CD8-positive, alpha-beta memory T cell (primary cell): ENCODE measurements at regions not wholly inside any gene's neighbourhood (a gene's known extent, or its start where the extent isn't known, plus 50 kb on each side); places are given as distances from the start of the nearest gene placed in this dataset.
A peak's percentile ranks its signal among the peaks of the same experiment; 100 is the strongest.

Source experiments
- CTCF ChIA-PET: fragments of 350-600 bp; sonication (Branson Sonifier 250); formaldehyde crosslinking; loops from one replicate; lab custom pipeline; 2021; ENCODE audit warnings: antibody characterized with exemption; lab: Charles Lee
- POLR2A ChIA-PET: fragments of 350-600 bp; sonication (Branson Sonifier 250); formaldehyde crosslinking; loops from one replicate; lab custom pipeline; 2021; ENCODE audit warnings: antibody characterized with exemption; lab: Charles Lee
- DNase-seq, 5 donors: peaks; one replicate each; pipeline versions ENCODE4 v3.0.0 to v3.0.0-alpha.2; 2020 to 2022; ENCODE audit warnings: mixed read lengths in 1 of 5
- H3K27ac ChIP-seq: one replicate; pipeline ENCODE4 v1.7.0; 2013; ENCODE audit warnings: low read depth, mild to moderate bottlenecking, low read length, moderate library complexity
- H3K27me3 ChIP-seq: 2 replicates; pipeline ENCODE4 v1.7.0; 2013; ENCODE audit warnings: low read length, mild to moderate bottlenecking; ENCODE audit not compliant: insufficient read depth, poor library complexity, severe bottlenecking
- H3K36me3 ChIP-seq: 2 replicates; pipeline ENCODE4 v1.7.0; 2013; ENCODE audit warnings: mild to moderate bottlenecking, low read length, moderate library complexity; ENCODE audit not compliant: insufficient read depth
- H3K4me1 ChIP-seq: 2 replicates; pipeline ENCODE4 v1.7.0; 2013; ENCODE audit warnings: mild to moderate bottlenecking, low read length, moderate library complexity; ENCODE audit not compliant: insufficient read depth
- H3K4me3 ChIP-seq: 2 replicates; pipeline ENCODE4 v1.7.0; 2013; ENCODE audit warnings: mild to moderate bottlenecking, low read length
- H3K9me3 ChIP-seq: 2 replicates; pipeline ENCODE4 v1.7.0; 2013; ENCODE audit warnings: mild to moderate bottlenecking, low read length
- H3K27ac Mint-ChIP-seq, 8 donors: one replicate each; pipeline ENCODE4 v1.8.0; 2020 to 2021; ENCODE audit warnings: mixed read lengths in 8 of 8, mild to moderate bottlenecking in 6 of 8, inconsistent platforms in 3 of 8, moderate library complexity in 3 of 8
- H3K27me3 Mint-ChIP-seq, 2 donors: one replicate each; pipeline ENCODE4 v1.8.0; 2020 to 2021; ENCODE audit warnings: mixed read lengths in 2 of 2, mild to moderate bottlenecking in 1 of 2, moderate library complexity in 1 of 2
- H3K36me3 Mint-ChIP-seq, 3 donors: one replicate each; pipeline ENCODE4 v1.8.0; 2020 to 2021; ENCODE audit warnings: mixed read lengths in 3 of 3, inconsistent platforms in 1 of 3, mild to moderate bottlenecking in 1 of 3
- H3K4me1 Mint-ChIP-seq, 3 donors: one replicate each; pipeline ENCODE4 v1.8.0; 2020 to 2021; ENCODE audit warnings: mixed read lengths in 3 of 3, inconsistent platforms in 1 of 3, mild to moderate bottlenecking in 1 of 3
- H3K4me3 Mint-ChIP-seq, 7 donors: one replicate each; pipeline ENCODE4 v1.8.0; 2020 to 2021; ENCODE audit warnings: mixed read lengths in 7 of 7, mild to moderate bottlenecking in 6 of 7, moderate library complexity in 4 of 7, inconsistent platforms in 2 of 7
- H3K9me3 Mint-ChIP-seq, 5 donors: one replicate each; pipeline ENCODE4 v1.8.0; 2020 to 2022; ENCODE audit warnings: mixed read lengths in 5 of 5, mild to moderate bottlenecking in 3 of 5, moderate library complexity in 2 of 5, inconsistent platforms in 1 of 5

- Mint-ChIP-seq H3K4me3 (no peak overlapping the region), H3K4me1 (no peaks in the 10 kb centered on the region), H3K27me3 (peaks cover 14 to 20% of the 10 kb centered on the region in 2 donors), H3K9me3 (no peaks in the 10 kb centered on the region), H3K27ac (peak overlapping the region in 1 of 8 donors; percentile 3), H3K36me3 (no peaks in the 10 kb centered on the region)
- DNase-seq: no peak
- H3K27ac ChIP-seq: no peak overlapping the region
- ChIA-PET POLR2A (no interaction called here), CTCF (interaction anchor here (1.4 kb wide), 1 partner anchor 171 kb away, joined by 4 read pairs; no protein-coding TSS in a partner anchor)
- no peaks in the 10 kb centered on the region for H3K4me1 ChIP-seq
- H3K9me3 ChIP-seq: no peaks in the 10 kb centered on the region
- H3K27me3 ChIP-seq: no peaks in the 10 kb centered on the region
- H3K36me3 ChIP-seq: no peaks in the 10 kb centered on the region
- no peak overlapping the region for H3K4me3 ChIP-seq
Observed at GRCh38 chr12:46131732-46132469, 136.9 kb downstream of the SLC38A1 start.

DNA sequence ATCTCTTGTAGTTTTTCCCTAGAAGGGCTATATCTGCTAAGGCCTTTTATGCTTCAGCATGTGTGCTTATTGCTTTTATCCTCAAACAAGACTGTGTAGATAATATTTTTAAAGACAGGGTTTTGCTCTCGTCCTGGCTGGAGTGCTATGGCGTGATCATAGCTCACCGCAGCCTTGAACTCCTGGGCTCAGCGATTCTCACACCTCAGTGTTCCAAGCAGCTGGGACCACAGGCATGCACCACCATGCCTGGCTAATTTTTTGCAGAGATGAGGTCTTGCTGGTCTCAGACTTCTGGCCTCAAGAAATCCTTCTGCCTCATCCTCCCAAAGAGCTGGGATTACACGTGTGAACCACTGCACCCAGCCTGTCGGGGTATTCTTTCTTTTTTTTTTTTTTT lies 137.3 kb upstream of the SCAF11 start:
- Mint-ChIP-seq H3K36me3 (no peaks in the 10 kb centered on the region), H3K4me3 (no peak overlapping the region)
- POLR2A ChIA-PET: no interaction called here

DNA sequence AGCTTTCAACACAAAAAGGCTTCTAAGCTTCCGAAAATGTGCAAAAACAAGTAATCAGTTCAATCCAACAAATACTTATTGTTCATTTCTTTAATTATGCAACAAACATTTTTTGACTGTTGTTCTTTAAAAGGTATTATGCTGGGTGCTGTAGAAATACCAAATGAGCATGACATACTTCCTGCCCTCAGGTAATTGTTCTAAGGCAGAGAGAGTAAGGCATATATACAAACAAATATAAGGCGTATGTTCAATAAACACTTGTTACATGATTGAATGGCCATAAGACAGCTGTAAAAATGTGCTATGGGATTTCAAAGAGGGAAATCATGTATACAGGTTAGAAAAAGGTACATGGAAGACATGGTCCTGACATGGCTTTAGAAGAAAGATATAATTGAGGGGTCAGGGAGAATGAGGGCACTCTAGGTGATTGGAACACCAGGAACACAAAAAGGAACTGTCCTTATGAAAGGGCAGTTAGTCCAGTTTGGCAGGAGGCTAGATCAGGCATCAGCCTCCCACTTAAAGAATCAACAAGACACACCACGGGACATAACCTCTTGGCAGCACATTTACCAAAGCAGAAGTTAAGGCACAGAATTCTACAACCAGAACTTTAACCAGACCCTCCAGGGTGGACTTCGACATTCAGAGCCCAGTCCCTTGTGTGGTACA lies 135.8 kb upstream of the SCAF11 start:
- peaks cover 0 to 1% (median 0%) of the 10 kb centered on the region in 5 donors for H3K9me3 Mint-ChIP-seq
- Histone ChIP-seq H3K27me3 (no peaks in the 10 kb centered on the region), H3K4me1 (peaks cover 3% of the 10 kb centered on the region), H3K36me3 (no peaks in the 10 kb centered on the region), H3K4me3 (no peak overlapping the region), H3K9me3 (no peaks in the 10 kb centered on the region), H3K27ac (no peak overlapping the region)
- CTCF ChIA-PET: interaction anchor here (1.4 to 3.9 kb wide), 9 partner anchors 8 to 895 kb away, joined by 3 to 32 read pairs (median 7); no protein-coding TSS in a partner anchor
- POLR2A ChIA-PET: no interaction called here
- H3K27ac Mint-ChIP-seq: peak overlapping the region in 1 of 8 donors; percentile 61
- peaks cover 3 to 6% (median 6%) of the 10 kb centered on the region in 3 donors for H3K4me1 Mint-ChIP-seq
- peaks cover 13 to 17% of the 10 kb centered on the region in 2 donors for H3K27me3 Mint-ChIP-seq
- no peaks in the 10 kb centered on the region for H3K36me3 Mint-ChIP-seq
- no peak for DNase-seq
- H3K4me3 Mint-ChIP-seq: no peak overlapping the region

More for the DNA sequence above, 137.3 kb upstream of the SCAF11 start:
- CTCF ChIA-PET: interaction anchor here (1.6 kb wide), 1 partner anchor 894 kb away, joined by 3 read pairs; no protein-coding TSS in a partner anchor
- Histone ChIP-seq H3K4me3 (no peak overlapping the region), H3K9me3 (no peaks in the 10 kb centered on the region), H3K27ac (no peak overlapping the region), H3K4me1 (peaks cover 3% of the 10 kb centered on the region), H3K27me3 (no peaks in the 10 kb centered on the region), H3K36me3 (no peaks in the 10 kb centered on the region)
- Mint-ChIP-seq H3K27me3 (peaks cover 18% of the 10 kb centered on the region in 2 donors), H3K4me1 (peaks cover 3 to 6% (median 6%) of the 10 kb centered on the region in 3 donors), H3K27ac (no peak overlapping the region), H3K9me3 (peaks cover 0 to 1% (median 0%) of the 10 kb centered on the region in 5 donors)
- no peak for DNase-seq

DNA sequence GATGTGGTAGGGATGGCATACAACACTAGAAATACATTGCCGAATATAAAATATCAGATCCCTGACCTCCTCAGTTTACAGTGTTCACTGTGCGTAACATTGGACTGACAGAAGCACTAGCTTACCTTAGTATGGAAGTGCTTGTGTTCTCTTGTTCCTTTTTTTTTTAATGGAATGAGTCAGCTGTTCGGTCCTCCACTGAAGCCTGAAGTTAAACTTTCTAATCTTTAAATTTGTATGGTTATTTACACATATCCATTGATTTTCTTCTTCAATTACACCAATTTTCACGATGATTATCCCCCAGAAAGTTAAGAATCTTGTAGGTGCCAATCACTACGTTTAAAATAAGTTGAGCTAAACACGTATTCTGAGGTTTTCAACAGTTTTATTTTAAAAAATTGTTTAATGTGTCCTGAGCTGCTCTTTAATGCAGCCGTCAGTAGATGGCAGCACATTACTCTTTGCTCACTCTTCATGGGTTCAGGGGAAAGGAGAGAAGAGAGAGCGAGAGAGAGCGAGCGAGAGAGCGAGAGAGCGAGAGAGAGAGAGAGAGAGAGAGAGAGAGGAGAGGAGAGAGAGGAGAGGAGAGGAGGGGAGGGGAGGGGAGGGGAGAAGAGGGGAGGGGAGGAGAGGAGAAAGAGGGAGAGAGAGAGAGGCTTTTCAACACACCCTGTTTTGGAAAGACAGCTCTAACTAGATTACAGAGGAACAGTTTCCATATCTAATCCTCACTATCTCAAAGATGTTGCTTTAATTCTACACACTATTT lies 134.7 kb upstream of the SCAF11 start:
- H3K27me3 ChIP-seq: no peaks in the 10 kb centered on the region
- no peak overlapping the region for H3K4me3 ChIP-seq
- CTCF ChIA-PET: interaction anchor here (0.6 to 3.9 kb wide), 27 partner anchors 9 to 1980 kb away, joined by 3 to 32 read pairs (median 4); no protein-coding TSS in a partner anchor
- no peak overlapping the region for H3K27ac ChIP-seq
- Mint-ChIP-seq H3K9me3 (peaks cover 0 to 1% (median 0%) of the 10 kb centered on the region in 5 donors), H3K4me3 (peak overlapping the region in 6 of 7 donors; percentile 19 to 74 (median 40)), H3K27ac (peak overlapping the region in 7 of 8 donors; percentile 5 to 83 (median 59)), H3K4me1 (peaks cover 3 to 6% (median 6%) of the 10 kb centered on the region in 3 donors), H3K36me3 (no peaks in the 10 kb centered on the region), H3K27me3 (peaks cover 12 to 16% of the 10 kb centered on the region in 2 donors)
- peak; percentile 20 to 67 (median 53) for DNase-seq
- POLR2A ChIA-PET: interaction anchor here (0.8 to 1.0 kb wide), 2 partner anchors 90 to 134 kb away, joined by 3 to 5 read pairs; partner anchors contain the start of gene SCAF11
- no peaks in the 10 kb centered on the region for H3K36me3 ChIP-seq
- peaks cover 3% of the 10 kb centered on the region for H3K4me1 ChIP-seq
- no peaks in the 10 kb centered on the region for H3K9me3 ChIP-seq

DNA sequence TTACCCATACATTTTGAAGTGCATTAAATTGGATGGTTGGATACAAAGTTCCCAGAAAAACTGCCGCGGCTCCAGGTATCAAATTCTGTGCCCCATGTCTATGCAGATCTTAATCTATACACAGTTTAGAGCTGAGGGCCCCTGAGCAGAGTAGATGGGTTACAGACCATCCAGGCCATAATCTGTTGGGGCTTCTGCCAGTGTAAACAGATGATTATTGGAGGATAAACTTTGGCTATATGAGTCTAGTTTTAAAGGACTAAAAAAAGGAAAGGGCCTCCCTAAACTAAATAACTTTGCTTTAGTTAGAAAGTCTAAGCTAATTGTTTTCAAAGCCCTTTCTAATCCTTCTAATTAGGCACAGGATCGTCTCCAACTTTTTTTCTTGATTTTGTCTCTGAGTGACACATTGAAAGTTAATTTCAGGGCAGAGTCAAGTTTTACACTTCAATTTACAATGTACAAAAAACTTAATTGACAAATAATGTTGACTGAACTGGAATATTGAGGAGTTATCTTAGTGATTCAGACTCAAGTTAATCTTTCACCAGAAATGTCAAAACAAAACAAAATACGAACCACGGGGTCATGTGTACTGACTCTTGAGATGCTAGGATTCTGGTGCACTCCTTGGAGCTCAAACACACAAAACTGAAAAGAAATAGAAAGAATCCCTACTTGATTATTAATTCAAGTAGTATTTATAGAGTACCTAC lies 133.9 kb upstream of the SCAF11 start:
- Mint-ChIP-seq H3K4me3 (no peak overlapping the region), H3K27ac (peak overlapping the region in 1 of 8 donors; percentile 23), H3K36me3 (no peaks in the 10 kb centered on the region), H3K9me3 (peaks cover 0 to 1% (median 0%) of the 10 kb centered on the region in 5 donors), H3K4me1 (peaks cover 3 to 6% (median 6%) of the 10 kb centered on the region in 3 donors), H3K27me3 (peaks cover 12 to 16% of the 10 kb centered on the region in 2 donors)
- H3K4me3 ChIP-seq: no peak overlapping the region
- ChIA-PET POLR2A (interaction anchor here (0.8 to 1.0 kb wide), 2 partner anchors 91 to 133 kb away, joined by 3 to 5 read pairs; partner anchors contain the start of gene SCAF11), CTCF (interaction anchor here (0.6 to 3.9 kb wide), 25 partner anchors 10 to 1981 kb away, joined by 3 to 32 read pairs (median 4); no protein-coding TSS in a partner anchor)
- H3K9me3 ChIP-seq: no peaks in the 10 kb centered on the region
- no peaks in the 10 kb centered on the region for H3K27me3 ChIP-seq
- no peaks in the 10 kb centered on the region for H3K36me3 ChIP-seq
- H3K27ac ChIP-seq: no peak overlapping the region
- no peak for DNase-seq
- peaks cover 3% of the 10 kb centered on the region for H3K4me1 ChIP-seq

DNA sequence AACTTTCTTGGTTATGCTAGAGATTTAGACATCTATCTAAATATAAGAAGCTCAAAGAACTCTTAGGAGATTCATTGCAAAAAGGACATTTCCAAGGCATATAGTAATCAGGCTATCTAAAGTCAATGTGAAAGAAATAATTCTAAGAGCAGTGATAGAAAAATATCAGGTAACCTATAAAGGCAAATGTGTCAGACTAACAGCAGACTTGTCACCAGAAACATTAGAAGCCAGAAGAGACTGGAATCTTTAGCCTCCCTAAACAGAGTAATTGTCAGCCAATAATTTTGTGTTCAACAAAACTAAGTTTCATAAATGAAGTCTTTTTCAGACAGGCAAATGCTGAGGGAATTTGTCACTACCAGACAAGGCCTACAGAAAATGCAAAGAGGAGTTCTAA lies 122.0 kb upstream of the SCAF11 start:
- CTCF ChIA-PET: no interaction called here

DNA sequence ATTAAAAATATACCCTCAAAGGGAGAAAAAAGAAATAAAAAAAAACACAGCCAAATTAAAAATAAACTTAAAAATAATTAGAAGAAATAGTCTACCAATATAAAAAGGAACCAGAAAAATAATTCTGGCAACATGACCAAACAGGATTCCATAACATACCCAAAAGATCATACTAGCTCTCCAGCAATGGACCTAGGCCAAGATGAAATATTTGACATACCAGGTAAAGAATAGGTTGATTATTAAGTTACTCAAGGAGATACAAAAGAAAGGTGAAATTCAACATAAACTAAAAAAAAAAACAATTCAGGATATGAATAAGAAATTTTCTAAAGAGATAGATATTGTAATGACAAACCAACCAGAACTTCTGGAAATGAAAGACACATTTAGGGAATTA lies 121.3 kb upstream of the SCAF11 start:
- no peak for DNase-seq
- no peak overlapping the region for H3K4me3 Mint-ChIP-seq
- H3K4me1 ChIP-seq: no peaks in the 10 kb centered on the region
- H3K27ac Mint-ChIP-seq: no peak overlapping the region
- peaks cover 10 to 15% (median 12%) of the 10 kb centered on the region in 5 donors for H3K9me3 Mint-ChIP-seq
- H3K27me3 ChIP-seq: no peaks in the 10 kb centered on the region
- ChIA-PET CTCF (interaction anchor here (2.5 kb wide), 1 partner anchor 14 kb away, joined by 13 read pairs; no protein-coding TSS in a partner anchor), POLR2A (no interaction called here)
- H3K27me3 Mint-ChIP-seq: peaks cover 10 to 41% of the 10 kb centered on the region in 2 donors
- H3K9me3 ChIP-seq: no peaks in the 10 kb centered on the region
- H3K4me1 Mint-ChIP-seq: no peaks in the 10 kb centered on the region
- no peak overlapping the region for H3K4me3 ChIP-seq
- H3K27ac ChIP-seq: no peak overlapping the region
- no peaks in the 10 kb centered on the region for H3K36me3 ChIP-seq
- peaks cover 1 to 14% (median 1%) of the 10 kb centered on the region in 3 donors for H3K36me3 Mint-ChIP-seq

More for the DNA sequence above, 122.0 kb upstream of the SCAF11 start:
- H3K27me3 ChIP-seq: no peaks in the 10 kb centered on the region
- DNase-seq: no peak
- Mint-ChIP-seq H3K4me3 (no peak overlapping the region), H3K9me3 (peaks cover 10 to 15% (median 12%) of the 10 kb centered on the region in 5 donors), H3K4me1 (no peaks in the 10 kb centered on the region), H3K27ac (no peak overlapping the region), H3K36me3 (peaks cover 1 to 14% (median 1%) of the 10 kb centered on the region in 3 donors), H3K27me3 (peaks cover 10 to 41% of the 10 kb centered on the region in 2 donors)
- H3K9me3 ChIP-seq: no peaks in the 10 kb centered on the region
- POLR2A ChIA-PET: no interaction called here
- no peak overlapping the region for H3K4me3 ChIP-seq
- no peaks in the 10 kb centered on the region for H3K4me1 ChIP-seq
- H3K36me3 ChIP-seq: no peaks in the 10 kb centered on the region
- no peak overlapping the region for H3K27ac ChIP-seq
